ENCODE measurements at regions not wholly inside any gene's neighbourhood (a gene's known extent, or its start where the extent isn't known, plus 50 kb on each side); places are given as distances from the start of the nearest gene placed in this dataset.
"Not testable (repeated sequence)": the region's sequence is repeated elsewhere in the genome, so short reads cannot be mapped to it uniquely, and the experiment has no call there.

GRCh38 chr1:54479841-54480524 lies 68.0 kb upstream of the ACOT11 start:
- Histone ChIP-seq H3K4me3 (no peak overlapping the region), H3K36me3 (no peaks in the 10 kb centered on the region), H3K9me3 (replicated peaks) (no peaks in the 10 kb centered on the region), H3K27me3 (peaks cover 9% of the 10 kb centered on the region), H3K4me1 (peaks cover 24% of the 10 kb centered on the region), H3K27ac (no peak overlapping the region)
- no peak for DNase-seq

GRCh38 chr1:54479251-54479650 lies 68.8 kb upstream of the ACOT11 start:
- no peaks in the 10 kb centered on the region for H3K36me3 ChIP-seq
- DNase-seq: no peak
- no peak overlapping the region for H3K4me3 ChIP-seq
- H3K9me3 ChIP-seq (replicated peaks): no peaks in the 10 kb centered on the region
- H3K4me1 ChIP-seq: peaks cover 27% of the 10 kb centered on the region
- H3K27me3 ChIP-seq: peaks cover 9% of the 10 kb centered on the region
- no peak overlapping the region for H3K27ac ChIP-seq

GRCh38 chr1:54477153-54477561 lies 70.9 kb upstream of the ACOT11 start:
- Histone ChIP-seq H3K4me3 (no peak overlapping the region), H3K27me3 (peaks cover 9% of the 10 kb centered on the region), H3K27ac (no peak overlapping the region), H3K9me3 (replicated peaks) (no peaks in the 10 kb centered on the region), H3K36me3 (no peaks in the 10 kb centered on the region), H3K4me1 (peaks cover 30% of the 10 kb centered on the region)
- DNase-seq: no peak

- H3K4me1 ChIP-seq: peaks cover 30% of the 10 kb centered on the region
- H3K27ac ChIP-seq: no peak overlapping the region
- DNase-seq: no peak
- H3K27me3 ChIP-seq: peaks cover 9% of the 10 kb centered on the region
- no peaks in the 10 kb centered on the region for H3K9me3 ChIP-seq (replicated peaks)
- H3K36me3 ChIP-seq: no peaks in the 10 kb centered on the region
- H3K4me3 ChIP-seq: no peak overlapping the region
Observed at GRCh38 chr1:54476530-54477109, 70.4 kb upstream of the SSBP3 start.

GRCh38 chr1:54475946-54476516 lies 69.8 kb upstream of the SSBP3 start:
- Histone ChIP-seq H3K4me3 (peak overlapping the region; percentile 51), H3K27me3 (peaks cover 9% of the 10 kb centered on the region), H3K27ac (no peak overlapping the region), H3K36me3 (no peaks in the 10 kb centered on the region), H3K4me1 (peaks cover 27% of the 10 kb centered on the region), H3K9me3 (replicated peaks) (no peaks in the 10 kb centered on the region)
- peak in 1 of 2 experiments; percentile 32 for DNase-seq

GRCh38 chr1:54475357-54475881 lies 69.2 kb upstream of the SSBP3 start:
- peak overlapping the region; percentile 51 for H3K4me3 ChIP-seq
- no peaks in the 10 kb centered on the region for H3K9me3 ChIP-seq (replicated peaks)
- peaks cover 21% of the 10 kb centered on the region for H3K4me1 ChIP-seq
- H3K27me3 ChIP-seq: peaks cover 9% of the 10 kb centered on the region
- H3K36me3 ChIP-seq: no peaks in the 10 kb centered on the region
- peak; percentile 37 to 48 for DNase-seq
- no peak overlapping the region for H3K27ac ChIP-seq

- peaks cover 15% of the 10 kb centered on the region; the same call in 1 of the 2 replicates for H3K4me1 ChIP-seq
- peak; percentile 66 to 75 for DNase-seq
- no peaks in the 10 kb centered on the region for H3K9me3 ChIP-seq (replicated peaks)
- peak overlapping the region; percentile 51 for H3K4me3 ChIP-seq
- H3K27me3 ChIP-seq: peaks cover 9% of the 10 kb centered on the region
- H3K27ac ChIP-seq: no peak overlapping the region
- no peaks in the 10 kb centered on the region for H3K36me3 ChIP-seq
Observed at GRCh38 chr1:54474310-54475251, 68.4 kb upstream of the SSBP3 start.

- no peaks in the 10 kb centered on the region for H3K9me3 ChIP-seq (replicated peaks)
- peaks cover 9% of the 10 kb centered on the region for H3K27me3 ChIP-seq
- H3K36me3 ChIP-seq: no peaks in the 10 kb centered on the region
- no peak for DNase-seq
- no peak overlapping the region for H3K4me3 ChIP-seq
- H3K4me1 ChIP-seq: peaks cover 15% of the 10 kb centered on the region; the same call in 1 of the 2 replicates
- no peak overlapping the region for H3K27ac ChIP-seq
Observed at GRCh38 chr1:54471588-54471987, 65.4 kb upstream of the SSBP3 start.

GRCh38 chr1:54469444-54469843 lies 63.2 kb upstream of the SSBP3 start:
- DNase-seq; H3K4me3 ChIP-seq; H3K27ac ChIP-seq; H3K27me3 ChIP-seq; H3K36me3 ChIP-seq; H3K9me3 ChIP-seq (replicated peaks); H3K4me1 ChIP-seq: not testable (repeated sequence)

GRCh38 chr1:54468288-54469084 lies 62.3 kb upstream of the SSBP3 start:
- H3K27ac ChIP-seq; H3K4me1 ChIP-seq; H3K4me3 ChIP-seq; H3K27me3 ChIP-seq; H3K9me3 ChIP-seq (replicated peaks); H3K36me3 ChIP-seq: not testable (repeated sequence)
- DNase-seq: peak in 1 of 2 experiments; percentile 9

- H3K27ac ChIP-seq: no peak overlapping the region
- peaks cover 16% of the 10 kb centered on the region for H3K4me1 ChIP-seq
- H3K36me3 ChIP-seq: no peaks in the 10 kb centered on the region
- H3K9me3 ChIP-seq (replicated peaks): no peaks in the 10 kb centered on the region
- DNase-seq: peak in 1 of 2 experiments; percentile 19
- no peaks in the 10 kb centered on the region for H3K27me3 ChIP-seq
- H3K4me3 ChIP-seq: no peak overlapping the region
Observed at GRCh38 chr1:54465351-54465811, 59.2 kb upstream of the SSBP3 start.

GRCh38 chr1:54464477-54465146 lies 58.4 kb upstream of the SSBP3 start:
- Histone ChIP-seq H3K9me3 (replicated peaks) (no peaks in the 10 kb centered on the region), H3K36me3 (no peaks in the 10 kb centered on the region), H3K4me1 (peaks cover 21% of the 10 kb centered on the region), H3K27me3 (no peaks in the 10 kb centered on the region), H3K4me3 (no peak overlapping the region), H3K27ac (no peak overlapping the region)
- DNase-seq: no peak

- no peaks in the 10 kb centered on the region for H3K9me3 ChIP-seq (replicated peaks)
- no peak for DNase-seq
- no peak overlapping the region for H3K27ac ChIP-seq
- peaks cover 26% of the 10 kb centered on the region for H3K4me1 ChIP-seq
- H3K36me3 ChIP-seq: no peaks in the 10 kb centered on the region
- no peak overlapping the region for H3K4me3 ChIP-seq
- no peaks in the 10 kb centered on the region for H3K27me3 ChIP-seq
Observed at GRCh38 chr1:54464031-54464476, 57.9 kb upstream of the SSBP3 start.
